ENCODE measurements at regions not wholly inside any gene's neighbourhood (a gene's known extent, or its start where the extent isn't known, plus 50 kb on each side); places are given as distances from the start of the nearest gene placed in this dataset.
A peak's percentile ranks its signal among the peaks of the same experiment; 100 is the strongest.

GRCh38 chr7:7090460-7090859 is 91.9 kb upstream of the C1GALT1 start:
- peaks cover 5% of the 10 kb centered on the region for H3K27me3 ChIP-seq (replicated peaks; ENCODE audit: insufficient read depth, low read depth, low read length, poor library complexity)
- no peak overlapping the region for H3K4me3 ChIP-seq (ENCODE audit: low read depth, low read length, poor library complexity, severe bottlenecking)
- H3K4me1 ChIP-seq (ENCODE audit: insufficient read depth, low read length, poor library complexity, severe bottlenecking), result no peaks in the 10 kb centered on the region
- no peaks in the 10 kb centered on the region for H3K9me3 ChIP-seq (ENCODE audit: low read depth, low read length, poor library complexity, severe bottlenecking)
- no peaks in the 10 kb centered on the region for H3K36me3 ChIP-seq (ENCODE audit: insufficient read depth, low read length, poor library complexity, severe bottlenecking)
- H3K27ac ChIP-seq (ENCODE audit: low read depth, low read length, poor library complexity, severe bottlenecking), result no peak overlapping the region
- POLR2A ChIA-PET (ENCODE audit: low non-redundant PET), result no interaction called here
- no peak for DNase-seq (ENCODE audit: low spot score)
- intact Hi-C loops (cut with micrococcal nuclease; ENCODE audit: unreplicated experiment), result no loop called here
- CTCF ChIA-PET, result no interaction called here
- no TSS peak for BruUV-seq (replicated peaks)
- no peak for TF ChIP-seq CTCF (conservative IDR thresholded peaks at IDR 0.05; ENCODE audit: low read depth, low read length)
- TF ChIP-seq EZH2 (IDR thresholded peaks at IDR 0.05; ENCODE audit: borderline replicate concordance, low read depth, low read length, poor library complexity, severe bottlenecking), result no peak

GRCh38 chr7:7098280-7098818 is 84.0 kb upstream of the C1GALT1 start:
- BruUV-seq (replicated peaks), result no TSS peak
- CTCF ChIA-PET, result no interaction called here

GRCh38 chr7:7099584-7100014 is 82.7 kb upstream of the C1GALT1 start:
- DNase-seq (ENCODE audit: low spot score), result peak; percentile 93
- no peak overlapping the region for H3K4me3 ChIP-seq (ENCODE audit: low read depth, low read length, poor library complexity, severe bottlenecking)
- CTCF ChIA-PET, result no interaction called here
- no peaks in the 10 kb centered on the region for H3K27me3 ChIP-seq (replicated peaks; ENCODE audit: insufficient read depth, low read depth, low read length, poor library complexity)
- no peaks in the 10 kb centered on the region for H3K36me3 ChIP-seq (ENCODE audit: insufficient read depth, low read length, poor library complexity, severe bottlenecking)
- no peak overlapping the region for H3K27ac ChIP-seq (ENCODE audit: low read depth, low read length, poor library complexity, severe bottlenecking)
- H3K4me1 ChIP-seq (ENCODE audit: insufficient read depth, low read length, poor library complexity, severe bottlenecking), result peaks cover 18% of the 10 kb centered on the region
- intact Hi-C loops (cut with micrococcal nuclease; ENCODE audit: unreplicated experiment), result loop anchor here (5.0 to 10.0 kb wide), 3 partner anchors 323 to 1195 kb away; no protein-coding TSS in a partner anchor
- POLR2A ChIA-PET (ENCODE audit: low non-redundant PET), result no interaction called here
- TF ChIP-seq CTCF (conservative IDR thresholded peaks at IDR 0.05; ENCODE audit: low read depth, low read length) (no peak), EZH2 (IDR thresholded peaks at IDR 0.05; ENCODE audit: borderline replicate concordance, low read depth, low read length, poor library complexity, severe bottlenecking) (no peak)
- no peaks in the 10 kb centered on the region for H3K9me3 ChIP-seq (ENCODE audit: low read depth, low read length, poor library complexity, severe bottlenecking)
- BruUV-seq (replicated peaks), result no TSS peak

More at GRCh38 chr7:7098280-7098818, 84.0 kb upstream of the C1GALT1 start:
- no peaks in the 10 kb centered on the region for H3K27me3 ChIP-seq (replicated peaks; ENCODE audit: insufficient read depth, low read depth, low read length, poor library complexity)
- H3K4me3 ChIP-seq (ENCODE audit: low read depth, low read length, poor library complexity, severe bottlenecking), result no peak overlapping the region
- H3K27ac ChIP-seq (ENCODE audit: low read depth, low read length, poor library complexity, severe bottlenecking), result no peak overlapping the region
- intact Hi-C loops (cut with micrococcal nuclease; ENCODE audit: unreplicated experiment), result no loop called here
- H3K36me3 ChIP-seq (ENCODE audit: insufficient read depth, low read length, poor library complexity, severe bottlenecking), result no peaks in the 10 kb centered on the region
- POLR2A ChIA-PET (ENCODE audit: low non-redundant PET), result no interaction called here
- DNase-seq (ENCODE audit: low spot score), result no peak
- H3K4me1 ChIP-seq (ENCODE audit: insufficient read depth, low read length, poor library complexity, severe bottlenecking), result peaks cover 18% of the 10 kb centered on the region
- TF ChIP-seq EZH2 (IDR thresholded peaks at IDR 0.05; ENCODE audit: borderline replicate concordance, low read depth, low read length, poor library complexity, severe bottlenecking) (no peak), CTCF (conservative IDR thresholded peaks at IDR 0.05; ENCODE audit: low read depth, low read length) (no peak)
- H3K9me3 ChIP-seq (ENCODE audit: low read depth, low read length, poor library complexity, severe bottlenecking), result no peaks in the 10 kb centered on the region
